ENCODE measurements at regions not wholly inside any gene's neighbourhood (a gene's known extent, or its start where the extent isn't known, plus 50 kb on each side); places are given as distances from the start of the nearest gene placed in this dataset.

GRCh38 chr2:5387406-5387805 is 304.8 kb upstream of the SOX11 start:
- no peak for TF ChIP-seq CTCF (IDR thresholded peaks at IDR 0.05; ENCODE audit: insufficient read depth, low read depth, low read length)
- CTCF ChIA-PET, result no interaction called here
- DNase-seq (ENCODE audit: low read depth), result no peak
- Histone ChIP-seq H3K36me3 (ENCODE audit: control insufficient read depth, insufficient read depth, low read length) (no peaks in the 10 kb centered on the region), H3K4me3 (ENCODE audit: low read depth, low read length) (no peak overlapping the region), H3K27me3 (ENCODE audit: control insufficient read depth, insufficient read depth, low read length) (no peaks in the 10 kb centered on the region)
- POLR2A ChIA-PET, result no interaction called here

GRCh38 chr2:5389740-5390139 is 302.4 kb upstream of the SOX11 start:
- CTCF ChIA-PET, result no interaction called here
- POLR2A ChIA-PET, result no interaction called here

GRCh38 chr2:5391362-5391761 is 300.8 kb upstream of the SOX11 start:
- POLR2A ChIA-PET, result no interaction called here
- CTCF ChIA-PET, result interaction anchor here (1.0 kb wide), 1 partner anchor 9 kb away, joined by 3 read pairs; no protein-coding TSS in a partner anchor

More at GRCh38 chr2:5389740-5390139, 302.4 kb upstream of the SOX11 start:
- Histone ChIP-seq H3K4me3 (ENCODE audit: low read depth, low read length) (no peak overlapping the region), H3K27me3 (ENCODE audit: control insufficient read depth, insufficient read depth, low read length) (no peaks in the 10 kb centered on the region), H3K36me3 (ENCODE audit: control insufficient read depth, insufficient read depth, low read length) (no peaks in the 10 kb centered on the region)
- DNase-seq (ENCODE audit: low read depth), result no peak
- TF ChIP-seq CTCF (IDR thresholded peaks at IDR 0.05; ENCODE audit: insufficient read depth, low read depth, low read length), result no peak

GRCh38 chr2:5392658-5393057 is 299.5 kb upstream of the SOX11 start:
- Histone ChIP-seq H3K27me3 (ENCODE audit: control insufficient read depth, insufficient read depth, low read length) (no peaks in the 10 kb centered on the region), H3K4me3 (ENCODE audit: low read depth, low read length) (no peak overlapping the region), H3K36me3 (ENCODE audit: control insufficient read depth, insufficient read depth, low read length) (no peaks in the 10 kb centered on the region)
- ChIA-PET CTCF (no interaction called here), POLR2A (no interaction called here)
- no peak for TF ChIP-seq CTCF (IDR thresholded peaks at IDR 0.05; ENCODE audit: insufficient read depth, low read depth, low read length)
- no peak for DNase-seq (ENCODE audit: low read depth)

More at GRCh38 chr2:5391362-5391761, 300.8 kb upstream of the SOX11 start:
- no peaks in the 10 kb centered on the region for H3K27me3 ChIP-seq (ENCODE audit: control insufficient read depth, insufficient read depth, low read length)
- H3K36me3 ChIP-seq (ENCODE audit: control insufficient read depth, insufficient read depth, low read length), result no peaks in the 10 kb centered on the region
- no peak for TF ChIP-seq CTCF (IDR thresholded peaks at IDR 0.05; ENCODE audit: insufficient read depth, low read depth, low read length)
- H3K4me3 ChIP-seq (ENCODE audit: low read depth, low read length), result no peak overlapping the region
- DNase-seq (ENCODE audit: low read depth), result no peak

- ChIA-PET CTCF (no interaction called here), POLR2A (no interaction called here)
- no peak for TF ChIP-seq CTCF (IDR thresholded peaks at IDR 0.05; ENCODE audit: insufficient read depth, low read depth, low read length)
- no peak overlapping the region for H3K4me3 ChIP-seq (ENCODE audit: low read depth, low read length)
- H3K36me3 ChIP-seq (ENCODE audit: control insufficient read depth, insufficient read depth, low read length), result no peaks in the 10 kb centered on the region
- H3K27me3 ChIP-seq (ENCODE audit: control insufficient read depth, insufficient read depth, low read length), result no peaks in the 10 kb centered on the region
- DNase-seq (ENCODE audit: low read depth), result no peak
These were observed 298.7 kb upstream of the SOX11 start for GRCh38 chr2:5393474-5393873.

Data from BJ (cell line).